ENCODE measurements at regions not wholly inside any gene's neighbourhood (a gene's known extent, or its start where the extent isn't known, plus 50 kb on each side); places are given as distances from the start of the nearest gene placed in this dataset.
"Not testable (repeated sequence)": the region's sequence is repeated elsewhere in the genome, so short reads cannot be mapped to it uniquely, and the experiment has no call there.

DNA sequence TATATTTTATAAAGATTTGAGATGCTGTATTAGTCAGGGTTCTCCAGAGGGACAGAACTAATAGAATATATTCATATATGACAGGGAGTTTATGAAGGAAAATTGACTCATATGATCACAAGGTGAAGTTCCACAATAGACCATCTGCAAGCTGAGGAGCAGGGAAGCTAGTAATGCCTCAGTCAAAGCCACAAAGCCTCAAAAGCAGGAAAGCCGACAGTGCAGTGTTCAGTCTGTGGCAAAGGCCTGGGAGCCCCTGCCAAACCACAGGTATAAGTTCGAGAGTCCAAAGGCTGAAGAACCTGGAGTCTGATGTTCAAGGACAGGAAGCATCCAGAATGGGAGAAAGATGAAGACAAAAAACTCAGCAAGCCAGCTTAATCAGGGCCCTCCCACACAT lies 382.2 kb downstream of the LRRC70 start:
- DNase-seq, result no peak

DNA sequence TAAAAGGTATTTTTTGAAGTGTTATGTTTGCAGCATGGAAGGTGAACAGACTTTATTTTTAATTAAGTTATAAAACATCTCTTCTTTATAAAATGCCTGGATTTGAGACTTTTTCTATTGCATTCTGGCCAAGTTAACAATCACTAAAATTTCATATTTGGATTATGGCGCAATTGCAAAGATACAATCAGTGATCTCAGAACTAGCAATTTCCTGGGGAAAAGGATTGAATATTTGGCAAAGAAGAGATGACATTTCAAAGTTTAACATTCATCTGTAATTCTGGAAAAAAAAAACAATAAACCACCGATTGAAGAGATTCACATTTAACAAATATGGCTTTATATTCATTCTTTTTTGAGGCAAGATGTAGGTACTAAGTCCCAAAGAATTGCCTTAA lies 378.0 kb downstream of the LRRC70 start:
- DNase-seq, result no peak

DNA sequence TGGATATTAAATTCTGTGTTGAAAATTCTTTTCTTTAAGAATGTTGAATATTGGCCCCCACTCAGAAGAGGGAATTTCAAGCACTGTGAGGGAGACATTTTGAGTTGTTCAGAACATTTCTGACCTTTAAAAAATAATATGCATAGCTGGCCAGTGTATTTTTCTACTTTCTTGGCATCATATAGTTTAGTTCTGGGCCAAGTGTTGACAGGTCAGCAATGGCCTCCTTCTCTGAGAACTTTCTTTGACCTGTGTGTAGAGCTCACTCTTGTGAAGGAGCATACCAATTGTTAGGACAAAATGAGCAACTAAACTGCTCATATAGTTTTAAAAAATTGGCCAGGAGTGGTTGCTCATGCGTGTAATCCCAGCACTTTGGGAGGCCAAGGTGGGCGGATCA lies 376.0 kb downstream of the LRRC70 start:
- DNase-seq, result no peak

DNA sequence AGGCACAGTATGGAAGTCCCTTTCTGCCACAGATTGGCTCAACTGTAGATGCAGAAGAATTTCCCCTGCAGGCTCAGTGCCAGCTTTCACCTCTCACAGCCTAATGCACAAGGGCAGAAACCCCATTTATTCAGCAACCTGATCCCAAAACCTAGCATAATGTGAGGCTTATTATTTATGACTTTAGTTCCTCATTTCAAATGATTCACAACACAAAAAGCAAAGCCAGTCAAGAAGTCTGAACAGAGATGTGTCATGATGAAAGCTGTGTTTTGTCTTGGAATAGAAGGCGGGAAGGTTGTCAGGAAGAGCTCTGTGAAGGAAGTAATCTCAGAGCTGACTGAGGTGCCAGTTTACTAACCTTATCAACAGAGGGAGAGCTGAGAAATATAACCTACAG lies 369.7 kb downstream of the LRRC70 start:
- no peak for DNase-seq

DNA sequence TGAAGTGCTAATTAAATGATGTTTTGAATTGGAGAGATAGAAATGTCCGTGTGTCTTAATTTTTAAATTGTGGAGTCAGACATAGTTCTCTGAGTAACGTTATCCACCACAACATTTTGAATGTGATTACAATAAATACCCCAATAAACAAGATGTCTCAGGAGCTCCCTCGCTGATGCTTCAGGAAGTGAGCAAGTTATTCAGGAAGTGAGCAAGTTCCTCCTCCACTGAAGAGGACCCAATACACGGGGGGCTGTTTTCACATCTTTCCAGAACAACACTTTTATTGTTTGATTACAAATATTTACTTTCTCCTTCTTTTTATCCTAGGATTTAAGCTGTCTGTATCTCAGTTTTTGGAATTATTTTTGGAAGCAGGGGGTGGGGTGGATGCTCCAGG lies 363.8 kb downstream of the LRRC70 start:
- no peak for DNase-seq

DNA sequence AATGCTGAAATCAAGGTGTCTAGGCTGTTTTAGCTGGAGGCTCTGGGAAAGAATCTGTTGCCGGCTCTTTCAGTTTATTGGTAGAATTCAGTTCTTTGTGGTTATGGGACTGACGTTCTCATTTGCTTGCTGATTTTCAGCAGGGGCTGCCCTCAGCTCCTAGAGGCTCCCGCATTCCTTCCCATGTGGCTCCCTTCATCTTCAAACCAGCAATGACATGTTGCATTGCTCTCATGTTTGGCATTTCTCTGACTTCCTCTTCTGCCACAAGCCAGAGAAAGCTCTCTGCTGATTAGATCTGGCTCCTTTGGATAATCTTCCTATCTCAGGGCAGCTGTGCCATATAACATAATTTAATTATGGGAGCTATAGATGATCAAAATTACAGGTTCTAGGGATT lies 360.3 kb downstream of the LRRC70 start:
- DNase-seq, result no peak

DNA sequence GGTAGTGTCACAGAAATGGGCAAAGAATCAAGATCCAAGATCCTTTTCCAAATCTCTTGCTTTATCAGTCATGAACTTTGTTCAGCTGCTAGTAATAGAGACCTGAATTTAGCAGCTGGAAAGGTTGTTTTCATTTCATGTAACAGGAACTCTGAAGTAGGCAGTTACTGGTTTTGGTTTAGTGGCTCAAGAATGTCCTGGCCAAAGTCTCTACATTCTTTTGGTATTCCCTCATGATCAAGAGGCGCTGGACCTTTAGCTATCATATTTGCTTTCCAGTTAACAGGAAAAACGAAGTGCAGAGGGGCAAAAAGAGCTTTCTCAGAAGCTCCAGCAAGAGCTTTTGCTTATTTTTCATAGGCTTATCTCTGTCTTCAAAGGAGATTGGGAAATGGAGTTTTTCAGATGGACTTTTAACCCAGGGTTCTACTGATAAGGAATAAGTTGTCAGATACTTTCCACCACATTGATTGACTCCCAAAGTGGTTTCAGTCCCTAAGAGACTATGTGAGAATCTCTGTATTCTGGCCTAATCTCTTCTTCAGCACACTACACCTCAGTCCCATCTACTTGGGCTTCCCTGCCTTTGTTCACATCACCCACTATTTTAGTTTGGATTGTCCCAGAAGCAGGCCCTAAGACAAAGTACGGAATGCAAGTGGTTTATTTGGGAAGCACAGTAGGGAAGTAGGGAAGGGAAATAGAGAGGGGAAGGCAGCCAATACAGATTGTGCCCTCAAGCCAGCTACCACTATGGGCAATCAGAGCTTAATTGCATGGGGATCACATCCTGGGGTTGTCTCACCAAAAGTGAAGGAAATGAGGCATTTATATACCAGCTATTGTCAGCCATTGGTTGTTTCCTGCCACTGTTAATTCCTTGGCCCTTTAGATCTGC lies 359.3 kb downstream of the LRRC70 start:
- DNase-seq, result no peak

DNA sequence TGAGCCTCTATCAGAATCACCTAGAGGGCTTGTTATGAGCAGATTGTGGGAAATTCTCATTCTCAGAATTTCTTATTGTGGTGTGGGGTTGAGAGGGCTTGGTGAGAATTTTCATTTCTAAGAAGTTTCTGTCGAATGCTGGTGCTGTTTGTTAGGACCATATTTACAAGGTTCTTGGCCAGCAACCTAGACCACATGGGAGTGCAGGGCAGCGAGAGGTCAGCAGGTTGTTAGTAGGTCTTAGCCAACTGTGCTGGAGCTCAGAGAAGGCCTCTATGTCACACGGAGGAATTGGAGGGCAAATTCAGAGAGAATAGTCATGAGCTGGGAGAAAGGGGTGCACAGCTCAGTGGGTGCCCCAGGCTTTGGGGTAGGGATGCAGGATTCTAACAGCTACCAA lies 357.0 kb downstream of the LRRC70 start:
- DNase-seq, result no peak

DNA sequence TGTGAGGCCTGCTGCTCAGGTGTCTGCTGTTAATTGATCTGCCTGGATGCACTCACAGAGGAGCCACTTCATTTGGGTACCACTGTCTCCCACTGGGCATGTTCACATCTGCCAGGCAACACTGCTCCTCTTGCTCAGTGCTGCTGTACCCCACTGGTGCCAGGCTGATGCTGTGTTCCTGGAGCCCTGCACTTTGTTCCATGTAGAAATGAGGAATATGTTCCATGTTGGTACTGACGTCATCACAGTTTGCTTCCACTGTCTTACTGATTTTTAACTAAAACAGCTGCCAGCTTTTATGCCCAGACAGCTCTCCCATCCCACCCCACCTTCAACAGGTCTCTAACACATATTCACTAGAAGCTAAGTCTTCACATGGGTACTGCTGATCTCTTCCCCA lies 355.7 kb downstream of the LRRC70 start:
- DNase-seq, result no peak

DNA sequence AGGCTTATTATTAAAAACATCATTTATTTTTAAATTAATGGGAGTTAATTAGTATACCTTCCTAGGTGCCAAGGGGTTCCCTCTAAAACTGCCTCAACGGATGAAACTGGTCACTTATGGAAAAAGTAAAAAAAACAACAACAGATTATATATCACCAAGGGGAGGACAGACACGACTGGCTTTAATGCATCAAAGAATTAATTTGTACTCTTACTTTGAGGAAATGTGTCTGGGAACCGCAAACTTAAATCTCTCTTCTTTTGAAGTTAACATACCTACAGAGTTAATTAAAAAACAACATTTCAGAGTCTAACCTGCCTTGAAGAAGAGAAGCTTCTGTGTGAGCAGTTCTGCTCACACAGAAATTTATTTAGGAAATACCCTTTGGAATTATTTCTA lies 354.6 kb downstream of the LRRC70 start:
- no peak for DNase-seq

DNA sequence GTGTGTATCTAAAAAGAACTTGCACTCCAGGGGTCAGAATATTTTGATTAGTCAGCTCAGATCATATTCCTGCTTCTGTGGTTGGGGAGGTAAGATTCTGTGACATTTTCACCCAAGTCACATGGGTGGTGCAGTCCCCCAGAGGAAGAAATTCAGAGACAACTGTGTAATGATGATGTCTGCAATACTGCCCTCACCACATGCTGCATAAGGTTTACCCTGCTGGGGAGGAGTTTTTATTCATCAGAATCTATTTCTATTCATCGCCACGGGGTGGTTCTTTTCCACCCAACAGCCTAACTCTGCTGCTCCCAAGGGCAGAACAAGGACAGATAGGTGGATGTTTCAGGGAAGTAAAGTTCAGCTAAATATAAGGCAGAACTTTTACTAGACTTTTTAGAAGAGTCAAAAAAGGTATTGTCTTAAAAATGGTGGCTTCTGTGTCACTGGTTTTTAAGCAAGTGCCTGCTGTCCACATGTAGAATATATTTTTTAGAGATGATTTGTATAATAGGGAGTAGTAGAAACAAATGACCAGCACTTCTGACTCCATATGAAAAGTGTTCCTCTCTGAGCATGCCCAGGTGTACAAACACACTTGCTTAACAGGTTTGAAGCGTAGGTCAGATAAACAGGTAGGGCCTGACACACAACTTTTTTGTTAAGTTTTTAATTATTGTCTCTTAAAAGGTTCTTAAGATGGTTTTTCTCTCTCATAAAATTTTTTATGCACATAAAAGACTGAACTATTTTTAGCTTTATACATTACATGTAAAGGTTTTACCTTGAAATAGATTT lies 352.7 kb downstream of the LRRC70 start:
- no peak for DNase-seq

DNA sequence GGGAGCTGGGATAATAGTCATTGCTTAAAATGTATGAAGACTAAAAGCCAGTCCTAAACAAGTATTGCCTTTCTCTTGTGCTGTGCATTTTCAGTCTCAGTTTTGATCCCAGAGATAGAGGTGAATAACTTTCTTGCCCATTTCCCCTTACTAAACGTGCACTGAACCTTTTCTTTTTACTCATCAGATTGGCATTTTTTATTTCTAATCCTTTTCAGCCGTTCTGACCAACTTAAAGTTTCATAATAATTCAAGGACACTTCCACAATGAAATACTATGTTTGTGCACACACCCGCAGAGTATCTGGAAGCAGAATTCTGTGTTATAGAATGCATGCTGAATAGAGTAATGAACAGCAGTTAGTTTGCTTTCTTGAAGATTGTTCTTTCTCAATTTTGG lies 343.6 kb downstream of the LRRC70 start:
- DNase-seq, result no peak

DNA sequence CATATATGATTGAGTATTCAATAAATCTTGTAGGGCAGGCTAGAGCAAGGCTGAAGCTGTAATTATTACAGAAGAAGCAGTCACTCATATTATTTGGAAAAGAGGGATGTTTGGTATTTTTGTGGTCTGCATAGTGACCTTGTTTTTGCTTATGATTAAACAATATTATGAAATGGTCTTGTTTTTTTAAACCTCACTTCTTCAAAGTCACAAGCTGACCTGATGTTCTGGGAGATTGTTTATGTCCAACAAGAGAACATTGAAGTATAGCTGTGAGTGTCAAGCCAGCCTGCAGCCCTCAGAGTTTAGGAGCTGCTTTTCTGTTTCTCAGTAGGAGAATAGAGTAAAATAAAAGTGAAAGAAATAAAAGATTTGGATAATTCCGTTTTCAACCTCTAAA lies 342.2 kb downstream of the LRRC70 start:
- no peak for DNase-seq

DNA sequence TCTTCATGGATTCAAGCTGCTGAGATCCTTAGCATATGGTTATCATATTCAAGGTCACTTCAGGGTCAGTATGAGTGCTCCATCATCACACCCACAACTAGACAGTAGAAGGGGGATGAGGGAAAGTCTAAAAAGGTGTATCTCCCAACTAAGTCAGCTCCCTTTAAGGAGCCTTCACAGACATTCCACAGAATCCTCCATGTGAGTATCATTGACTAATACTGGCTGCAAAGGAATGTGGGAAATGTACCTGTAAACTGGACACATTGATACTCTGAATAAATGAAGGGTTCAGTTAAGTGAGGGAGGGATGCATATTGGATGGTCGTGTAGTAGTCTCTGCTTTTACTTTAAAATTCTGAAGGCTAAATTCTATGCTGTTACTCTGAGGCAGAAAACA lies 330.7 kb downstream of the LRRC70 start:
- DNase-seq, result no peak

DNA sequence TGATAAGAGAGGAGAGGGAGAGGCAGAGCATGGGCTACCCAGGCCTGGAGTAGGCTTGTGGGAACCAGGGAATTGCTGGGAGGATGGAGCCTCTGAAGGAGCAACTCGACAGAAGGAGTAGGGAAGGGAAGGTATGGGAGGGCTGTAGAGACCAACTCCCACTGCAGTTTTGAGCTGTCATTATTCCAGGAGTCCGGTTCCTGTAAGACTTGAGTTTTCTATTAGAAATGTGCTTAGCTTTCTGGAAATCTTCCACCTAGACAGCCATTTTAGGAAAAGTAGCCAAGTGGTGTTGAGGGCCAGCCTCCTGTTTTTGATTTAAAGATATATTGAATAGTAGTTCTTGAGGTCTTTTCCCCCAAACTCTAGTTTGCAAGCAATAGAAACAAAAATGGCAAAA lies 323.5 kb downstream of the LRRC70 start:
- no peak for DNase-seq

DNA sequence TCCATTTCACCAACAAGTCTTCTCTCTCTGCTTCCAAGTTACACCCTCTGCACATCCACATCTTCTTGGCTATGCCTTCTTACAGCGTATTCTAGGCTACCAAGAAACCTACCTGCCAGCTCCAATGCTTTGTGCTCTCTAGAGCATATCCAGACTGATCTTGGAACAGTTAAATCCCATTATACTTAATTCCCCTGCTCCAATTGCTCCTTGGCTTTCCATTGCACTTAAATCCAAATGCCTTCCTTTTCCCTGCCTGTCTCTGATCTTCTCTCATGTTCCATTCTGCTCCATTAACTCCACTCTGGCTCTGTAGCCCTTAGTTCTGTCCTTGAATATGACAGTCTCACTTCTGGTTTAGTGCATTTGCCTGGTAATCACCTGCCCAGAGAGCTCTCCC lies 322.4 kb downstream of the LRRC70 start:
- DNase-seq, result no peak

DNA sequence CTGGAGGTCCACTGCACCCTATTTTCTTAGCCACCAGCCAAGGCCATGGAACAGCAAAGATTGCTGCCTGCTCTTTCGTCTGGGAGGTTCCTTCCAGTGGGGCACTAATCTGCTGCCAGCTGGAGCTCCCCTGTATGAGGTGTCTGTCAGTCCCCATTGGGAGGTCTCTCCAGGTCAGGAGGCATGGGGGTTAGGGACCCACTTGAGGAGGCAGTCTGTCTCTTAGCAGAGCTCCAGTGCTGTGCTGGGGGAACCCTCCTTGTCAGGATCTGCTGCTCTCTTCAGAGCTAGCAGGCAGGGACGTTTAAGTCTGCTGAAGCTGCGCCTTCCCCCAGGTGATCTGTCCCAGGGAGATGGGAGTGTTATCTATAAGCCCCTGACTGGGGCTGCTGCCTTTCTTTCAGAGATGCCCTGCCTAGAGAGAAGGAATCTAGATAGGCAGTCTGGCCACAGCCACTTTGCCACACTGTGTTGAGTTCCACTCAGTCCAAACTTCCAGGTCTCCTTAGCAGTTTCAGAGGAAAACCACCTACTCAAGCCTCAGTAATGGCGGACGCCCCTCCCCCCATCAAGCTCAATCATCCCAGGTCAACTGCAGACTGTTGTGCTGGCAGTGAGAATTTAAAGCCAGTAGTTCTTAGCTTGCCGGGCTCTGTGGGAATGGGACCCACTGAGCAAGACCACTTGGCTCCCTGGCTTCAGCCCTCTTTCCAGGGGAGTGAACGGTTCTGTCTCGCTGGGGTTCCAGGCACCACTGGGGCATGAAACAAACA lies 317.7 kb downstream of the LRRC70 start:
- DNase-seq, result no peak

DNA sequence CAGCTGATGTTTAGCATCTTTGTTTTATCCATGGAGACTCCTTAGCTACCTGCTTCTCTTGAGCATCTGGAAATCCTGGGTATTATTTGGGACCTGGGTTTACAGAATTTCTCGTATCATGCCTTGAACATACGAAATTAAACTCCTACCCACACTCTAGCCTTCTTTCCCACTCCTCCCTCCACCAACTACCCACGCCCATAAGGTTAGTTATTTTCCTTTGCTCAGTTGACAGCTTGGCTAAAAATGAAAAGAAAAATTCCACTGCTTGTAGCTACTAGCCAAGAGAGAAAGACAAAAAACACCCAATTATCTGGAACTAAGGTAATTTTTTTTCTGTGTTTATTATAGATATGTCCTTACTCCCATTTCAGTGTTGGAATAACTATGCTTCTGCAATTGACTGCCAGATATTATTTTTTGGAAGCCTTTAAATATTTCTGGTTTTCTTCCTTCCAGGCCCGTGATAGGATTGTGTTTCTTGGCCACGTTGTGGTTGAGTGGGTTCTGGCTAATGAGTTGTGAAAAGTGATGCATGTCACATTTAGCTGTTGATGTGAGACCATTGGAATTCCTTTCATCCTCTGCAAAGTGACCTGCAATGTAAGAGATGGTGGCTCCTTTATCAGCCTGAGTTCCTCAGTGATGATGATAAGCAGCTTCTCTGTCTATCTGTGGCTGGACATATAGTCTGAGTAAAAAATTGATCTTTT lies 308.1 kb downstream of the LRRC70 start:
- DNase-seq, result no peak

DNA sequence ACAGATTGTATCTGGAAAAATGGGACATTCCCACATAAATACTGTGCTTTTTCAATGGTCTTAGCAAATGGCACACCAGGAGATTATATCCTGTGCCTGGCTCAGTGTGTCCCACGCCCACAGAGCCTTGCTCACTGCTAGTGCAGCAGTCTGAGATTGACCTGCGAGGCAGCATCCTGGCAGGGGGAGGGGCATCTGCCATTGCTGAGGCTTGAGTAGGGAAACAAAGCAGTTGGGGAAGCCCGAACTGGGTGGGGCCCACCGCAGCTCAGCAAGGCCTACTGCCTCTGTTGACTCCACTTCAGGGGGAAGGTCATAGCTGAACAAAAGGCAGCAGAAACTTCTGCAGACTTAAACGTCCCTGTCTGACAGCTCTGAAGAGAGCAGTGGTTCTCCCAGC lies 258.7 kb downstream of the LRRC70 start:
- DNase-seq, result not testable (repeated sequence)

DNA sequence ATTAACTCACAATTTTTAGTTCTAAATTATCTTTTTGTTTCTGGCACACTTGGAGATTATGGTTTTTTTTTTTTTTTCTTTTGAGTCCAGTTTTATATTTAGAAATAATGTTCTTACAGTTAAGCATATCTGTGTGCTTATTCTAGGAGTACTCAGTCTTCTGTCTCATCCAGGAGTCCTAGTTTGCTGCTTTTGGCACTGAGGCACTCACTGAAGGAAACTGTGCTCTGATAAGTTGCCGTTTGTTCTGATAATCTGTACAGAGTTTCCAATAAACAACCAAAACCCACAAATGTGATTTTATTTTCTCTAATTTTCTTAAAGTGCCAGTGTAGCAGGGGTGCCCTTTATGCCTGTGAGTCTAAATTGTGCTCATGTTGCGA lies 251.0 kb downstream of the LRRC70 start:
- DNase-seq, result no peak

DNA sequence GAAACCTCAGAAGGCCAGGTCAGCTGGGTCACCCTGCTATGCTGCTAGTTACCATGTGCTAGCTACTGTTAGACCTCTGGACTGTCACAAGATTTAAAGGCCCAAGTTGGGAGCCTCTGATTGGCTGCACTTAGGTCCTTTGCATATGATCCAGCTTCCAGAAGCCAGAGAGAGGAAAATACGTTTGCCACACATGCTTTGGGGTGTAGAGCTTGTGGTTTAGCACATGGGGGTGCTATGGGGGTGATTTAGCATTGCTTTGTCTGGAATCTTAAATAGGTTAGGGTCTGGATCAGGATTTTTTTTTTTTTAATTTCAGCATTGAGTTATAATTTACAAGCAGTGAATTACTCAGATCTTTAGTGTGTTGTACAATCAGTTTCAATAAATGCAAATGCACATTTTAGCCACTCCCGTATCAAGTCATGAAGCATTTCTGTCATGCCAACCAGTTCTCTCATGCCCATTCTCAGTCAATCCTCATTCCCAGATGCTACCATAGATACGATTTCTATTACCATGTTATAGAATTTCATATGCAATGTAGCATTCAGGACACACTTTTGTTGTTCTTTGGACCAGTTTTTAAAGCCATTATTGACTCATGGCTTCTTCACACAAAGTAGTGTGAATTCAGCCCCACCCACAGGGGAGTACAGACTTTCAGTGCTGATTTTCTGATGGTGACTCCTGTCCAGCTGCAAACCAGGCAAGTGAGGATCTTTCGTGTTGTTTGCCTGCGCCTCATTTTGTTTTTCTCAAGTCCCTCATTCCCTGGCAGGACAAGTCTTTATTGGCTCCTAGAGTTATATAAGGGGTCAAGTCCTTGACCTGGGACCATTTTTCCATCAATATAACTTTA lies 250.4 kb downstream of the LRRC70 start:
- no peak for DNase-seq

All from left hindlimb (tissue), 1 donor.